HG03196 (cell line): ENCODE measurements at regions not wholly inside any gene's neighbourhood (a gene's known extent, or its start where the extent isn't known, plus 50 kb on each side); places are given as distances from the start of the nearest gene placed in this dataset.

Source experiments
- ATAC-seq: cut with Tn5 transposase; IDR thresholded peaks from one replicate; pipeline ENCODE4 v1.9.1; 2021; ENCODE audit not compliant: unreplicated experiment

- ATAC-seq: no peak
Observed at GRCh38 chr3:21357241-21357640, 393.8 kb downstream of the ZNF385D start.

GRCh38 chr3:21356402-21356801 lies 394.6 kb downstream of the ZNF385D start:
- no peak for ATAC-seq

- no peak for ATAC-seq
Observed at GRCh38 chr3:21345382-21345976, 405.5 kb downstream of the ZNF385D start.

GRCh38 chr3:21331857-21332256 lies 419.2 kb downstream of the ZNF385D start:
- ATAC-seq: no peak

GRCh38 chr3:21331321-21331720 lies 419.7 kb downstream of the ZNF385D start:
- no peak for ATAC-seq

GRCh38 chr3:21330293-21330692 lies 420.7 kb downstream of the ZNF385D start:
- peak; percentile 91 for ATAC-seq

- ATAC-seq: no peak
Observed at GRCh38 chr3:21328711-21329390, 422.2 kb downstream of the ZNF385D start.

GRCh38 chr3:21326704-21327475 lies 424.1 kb downstream of the ZNF385D start:
- no peak for ATAC-seq

GRCh38 chr3:21314688-21315087 lies 436.3 kb downstream of the ZNF385D start:
- ATAC-seq: no peak

GRCh38 chr3:21310891-21311290 lies 440.1 kb downstream of the ZNF385D start:
- ATAC-seq: no peak

GRCh38 chr3:21310161-21310560 lies 440.8 kb downstream of the ZNF385D start:
- ATAC-seq: no peak

- ATAC-seq: no peak
Observed at GRCh38 chr3:21297304-21297703, 453.7 kb downstream of the ZNF385D start.

- no peak for ATAC-seq
Observed at GRCh38 chr3:21294768-21295167, 456.2 kb downstream of the ZNF385D start.

GRCh38 chr3:21292971-21293370 lies 458.0 kb downstream of the ZNF385D start:
- ATAC-seq: no peak

- no peak for ATAC-seq
Observed at GRCh38 chr3:21290557-21290956, 460.5 kb downstream of the ZNF385D start.

- no peak for ATAC-seq
Observed at GRCh38 chr3:21274079-21274571, 476.9 kb downstream of the ZNF385D start.

- ATAC-seq: no peak
Observed at GRCh38 chr3:21273259-21274025, 477.6 kb downstream of the ZNF385D start.

GRCh38 chr3:21271606-21272016 lies 479.4 kb downstream of the ZNF385D start:
- ATAC-seq: no peak

GRCh38 chr3:21269882-21270281 lies 481.1 kb downstream of the ZNF385D start:
- ATAC-seq: no peak

- ATAC-seq: no peak
Observed at GRCh38 chr3:21260507-21260906, 490.5 kb downstream of the ZNF385D start.

- no peak for ATAC-seq
Observed at GRCh38 chr3:21259896-21260295, 491.1 kb downstream of the ZNF385D start.
